Activated T-cell treated with anti-CD3 and anti-CD28 coated beads, Interleukin-2, amount 50 U/mL, for 1 hour (primary cell): ENCODE measurements at regions not wholly inside any gene's neighbourhood (a gene's known extent, or its start where the extent isn't known, plus 50 kb on each side); places are given as distances from the start of the nearest gene placed in this dataset.

Experiments used
- DNase-seq: peaks from one replicate; pipeline ENCODE4 v3.0.0-alpha.2; 2020

GRCh38 chr7:10821156-10821555 lies 152.5 kb upstream of the PHF14 start:
- DNase-seq = no peak

GRCh38 chr7:10824154-10824553 lies 149.5 kb upstream of the PHF14 start:
- no peak for DNase-seq

GRCh38 chr7:10838228-10838627 lies 135.4 kb upstream of the PHF14 start:
- DNase-seq = no peak

- no peak for DNase-seq
These were observed 128.4 kb upstream of the PHF14 start for GRCh38 chr7:10845225-10845624.

- DNase-seq = no peak
These were observed 118.1 kb upstream of the PHF14 start for GRCh38 chr7:10855583-10855982.

- no peak for DNase-seq
These were observed 113.2 kb upstream of the PHF14 start for GRCh38 chr7:10860516-10860915.

- DNase-seq = no peak
These were observed 110.2 kb upstream of the PHF14 start for GRCh38 chr7:10863476-10863875.

GRCh38 chr7:10874666-10875065 lies 99.0 kb upstream of the PHF14 start:
- no peak for DNase-seq

- no peak for DNase-seq
These were observed 98.6 kb upstream of the PHF14 start for GRCh38 chr7:10875080-10875479.

- no peak for DNase-seq
These were observed 84.8 kb upstream of the PHF14 start for GRCh38 chr7:10888861-10889260.

GRCh38 chr7:10889266-10889898 lies 84.3 kb upstream of the PHF14 start:
- DNase-seq = peak; percentile 24

- no peak for DNase-seq
These were observed 65.1 kb upstream of the PHF14 start for GRCh38 chr7:10908600-10908999.

- DNase-seq = no peak
These were observed 63.2 kb upstream of the PHF14 start for GRCh38 chr7:10910447-10910846.

GRCh38 chr7:10912077-10912476 lies 61.6 kb upstream of the PHF14 start:
- no peak for DNase-seq

GRCh38 chr7:10913457-10913856 lies 60.2 kb upstream of the PHF14 start:
- no peak for DNase-seq

GRCh38 chr7:10918093-10918590 lies 55.5 kb upstream of the PHF14 start:
- no peak for DNase-seq

- no peak for DNase-seq
These were observed 53.7 kb upstream of the PHF14 start for GRCh38 chr7:10919923-10920322.
